ENCODE measurements at regions not wholly inside any gene's neighbourhood (a gene's known extent, or its start where the extent isn't known, plus 50 kb on each side); places are given as distances from the start of the nearest gene placed in this dataset.
"Not testable (repeated sequence)": the region's sequence is repeated elsewhere in the genome, so short reads cannot be mapped to it uniquely, and the experiment has no call there.

DNA sequence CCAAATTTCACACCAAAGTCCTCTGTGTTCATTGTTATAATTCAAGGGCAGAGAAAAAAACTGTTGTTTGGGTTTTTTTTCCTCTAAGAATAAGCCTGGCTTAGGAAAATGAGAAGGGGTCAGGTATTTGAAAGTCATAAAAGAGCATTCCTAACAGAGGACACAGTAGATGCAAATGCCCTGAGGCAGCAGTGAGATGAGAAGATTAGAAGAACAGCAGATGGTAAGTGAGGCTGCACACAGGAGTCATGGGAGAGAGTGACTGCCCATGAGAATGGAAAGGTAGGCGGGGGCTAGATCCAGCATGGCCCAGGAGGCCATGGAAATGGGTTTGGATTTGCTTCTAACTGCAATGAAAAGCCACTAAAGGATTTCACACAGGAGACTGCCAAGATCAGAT is 107.5 kb upstream of the RBPJ start:
- DNase-seq, result no peak

DNA sequence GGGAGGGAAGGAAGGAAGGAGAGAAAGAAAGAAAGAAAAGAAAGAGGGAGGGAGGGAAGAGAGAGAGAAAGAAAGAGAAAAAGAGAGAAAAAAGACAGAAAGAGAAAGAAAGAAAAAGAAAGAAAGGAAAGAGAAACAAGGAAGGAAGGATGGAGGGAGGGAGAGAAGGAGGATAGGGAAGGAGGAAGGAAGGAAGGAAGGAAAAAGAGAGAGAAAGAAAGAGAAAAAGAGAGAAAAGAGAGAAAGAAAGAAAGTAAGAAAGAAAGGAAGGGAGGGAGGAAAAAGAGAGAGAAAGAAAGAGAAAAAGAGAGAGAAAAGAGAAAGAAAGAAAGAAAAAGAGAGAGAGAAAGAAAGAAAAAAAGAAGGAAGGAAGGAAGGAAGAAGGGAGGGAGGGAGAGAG is 105.8 kb upstream of the RBPJ start:
- DNase-seq, result no peak

DNA sequence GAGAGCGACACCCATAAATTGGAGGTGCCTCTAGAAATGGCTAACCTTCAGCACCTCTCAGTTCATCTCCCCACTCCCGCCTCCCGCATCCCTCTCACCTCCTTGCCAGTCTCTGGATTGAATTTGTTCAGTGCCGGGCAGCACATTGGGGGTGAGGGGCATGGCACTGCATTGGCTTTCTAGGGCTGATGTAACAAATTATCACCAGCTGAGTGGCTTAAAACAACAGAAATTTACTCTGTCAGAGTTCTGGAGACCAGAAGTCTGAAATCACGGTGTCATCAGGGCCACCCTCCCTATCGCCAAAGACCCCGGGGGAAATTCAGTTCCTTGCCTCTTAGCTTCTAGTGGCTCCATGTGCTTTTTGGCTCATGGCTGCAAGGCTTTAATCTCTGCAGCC is 105.1 kb upstream of the RBPJ start:
- DNase-seq, result no peak

DNA sequence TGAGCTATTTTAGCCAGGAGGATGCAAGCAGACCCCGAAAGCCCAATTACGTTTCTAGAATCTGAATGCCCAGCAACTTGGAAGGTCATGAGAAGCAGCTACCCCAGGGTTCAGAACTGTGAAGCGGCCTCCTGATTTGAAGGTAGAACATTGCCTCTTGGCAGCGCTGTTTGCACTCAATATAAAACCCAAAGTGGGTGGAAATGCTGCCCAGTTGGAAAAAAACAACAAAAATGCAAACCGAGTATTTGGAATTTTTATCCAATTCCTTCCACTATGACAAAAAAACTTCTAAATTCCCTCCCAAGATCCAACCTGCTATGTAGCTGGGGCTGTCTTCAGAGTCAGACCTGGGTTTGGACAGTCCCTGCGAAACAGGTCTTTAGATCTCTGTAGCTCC is 103.3 kb upstream of the RBPJ start:
- no peak for DNase-seq

DNA sequence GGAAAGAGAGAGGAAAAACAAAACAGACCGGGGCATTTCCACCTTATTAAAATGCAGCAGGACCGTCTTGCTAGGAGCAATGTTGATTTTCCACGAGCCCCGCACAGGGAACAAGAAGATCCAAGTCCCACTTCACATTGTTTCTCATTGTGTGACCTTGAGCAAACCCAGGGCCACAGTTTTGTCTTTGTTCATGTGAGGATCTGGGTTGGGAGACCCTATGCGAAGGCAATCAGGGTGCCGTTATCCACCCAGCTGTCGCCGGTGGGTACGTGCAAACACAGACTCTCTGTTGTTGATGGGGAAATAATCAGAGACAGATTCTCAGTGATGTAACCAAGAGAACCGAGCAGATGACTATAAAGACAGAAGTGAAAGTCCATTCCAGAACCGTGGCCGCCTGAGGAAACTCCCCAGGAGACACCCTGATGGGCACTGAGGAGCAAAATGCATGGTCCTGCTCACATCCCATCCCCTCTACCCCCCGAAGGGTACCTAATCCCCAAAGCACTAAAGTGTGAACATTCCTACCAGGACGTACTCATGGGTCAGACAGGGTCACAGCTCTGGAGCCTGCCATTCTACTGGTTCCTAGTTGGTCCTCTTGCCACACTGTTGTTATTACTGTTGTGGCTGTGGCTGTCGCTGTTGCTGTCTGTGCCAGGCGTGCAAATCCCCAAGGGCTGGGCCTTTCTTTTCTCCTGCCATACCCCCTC is 102.7 kb upstream of the RBPJ start:
- no peak for DNase-seq

DNA sequence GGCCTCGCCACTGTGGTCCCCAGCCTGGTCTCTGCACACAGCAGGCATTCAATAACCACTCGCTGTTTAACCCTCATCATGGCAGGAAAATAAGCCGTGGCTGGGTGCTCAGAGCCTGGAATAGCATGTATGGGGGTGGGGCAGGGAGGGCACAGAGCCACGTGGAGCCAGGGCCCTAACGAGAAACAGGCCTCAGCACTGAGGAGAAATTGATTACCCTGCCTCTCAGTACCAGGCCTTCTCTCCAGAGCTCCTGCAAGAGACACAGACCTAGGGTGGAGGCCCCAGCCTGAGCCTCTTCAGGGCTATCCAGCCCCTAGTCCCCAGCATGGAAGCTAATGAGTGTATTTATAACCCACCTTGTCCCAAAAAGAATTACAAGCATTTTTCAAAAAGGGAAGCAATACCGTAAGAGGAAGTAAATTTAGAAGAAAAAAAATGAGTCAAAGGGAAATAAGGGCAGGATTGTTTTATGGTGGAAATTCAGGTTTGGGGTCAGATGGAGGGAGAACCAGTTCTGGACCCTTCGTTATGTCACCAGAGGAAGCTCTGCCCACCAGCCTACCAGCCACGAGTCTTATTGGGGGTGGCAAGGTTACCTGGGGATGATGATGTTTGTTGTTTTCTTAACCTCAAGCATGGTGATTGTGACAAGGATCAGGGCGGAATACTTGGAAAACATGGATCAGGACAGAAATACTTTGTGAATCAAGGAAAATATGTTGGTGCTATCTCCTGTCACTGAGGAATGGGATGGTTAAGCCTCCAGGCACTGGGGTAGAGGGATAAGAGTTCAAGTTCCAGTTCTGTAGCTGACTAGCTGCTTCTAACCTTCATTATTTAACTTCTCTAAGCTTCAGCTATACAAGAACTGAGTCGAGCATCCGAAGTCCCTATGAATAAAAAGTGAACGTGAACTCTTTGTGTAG is 101.9 kb upstream of the RBPJ start:
- DNase-seq, result no peak

DNA sequence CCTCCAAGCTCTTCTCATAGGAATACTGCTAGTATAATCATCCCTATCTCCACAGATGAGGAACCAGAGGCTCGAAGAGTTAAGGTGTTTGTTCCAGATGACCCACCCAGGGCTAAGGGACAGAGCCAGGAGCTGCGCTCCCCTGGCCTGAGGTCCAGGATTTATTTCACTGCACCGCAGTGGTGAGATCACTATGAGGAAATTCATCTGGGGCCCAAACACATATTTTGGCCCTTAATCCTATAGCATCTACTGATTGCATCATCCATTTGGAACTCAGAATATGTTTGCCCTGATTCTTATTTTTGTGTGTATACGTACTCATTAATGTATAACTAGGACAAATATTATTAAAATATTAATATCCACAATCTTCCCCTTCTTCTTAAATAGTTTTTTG is 100.1 kb upstream of the RBPJ start:
- no peak for DNase-seq

DNA sequence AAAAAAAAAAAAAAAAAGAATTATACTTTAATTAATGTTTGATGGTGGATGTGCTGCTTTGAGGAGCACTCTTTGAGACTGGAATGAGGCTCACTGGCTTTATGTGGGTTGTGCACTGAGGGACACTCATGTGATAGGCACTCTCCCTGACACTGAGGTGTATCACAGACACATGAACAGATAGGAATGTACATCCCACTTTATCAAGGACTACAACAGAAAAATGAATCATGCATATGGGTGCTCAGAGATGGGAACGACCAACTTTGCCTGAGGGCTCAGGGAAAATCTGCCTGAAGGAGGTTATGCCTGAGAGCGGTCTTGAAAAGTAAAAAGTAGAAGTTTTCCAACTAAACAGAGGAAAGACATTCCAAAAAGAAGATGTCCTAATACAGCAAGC is 97.7 kb upstream of the RBPJ start:
- DNase-seq, result no peak

DNA sequence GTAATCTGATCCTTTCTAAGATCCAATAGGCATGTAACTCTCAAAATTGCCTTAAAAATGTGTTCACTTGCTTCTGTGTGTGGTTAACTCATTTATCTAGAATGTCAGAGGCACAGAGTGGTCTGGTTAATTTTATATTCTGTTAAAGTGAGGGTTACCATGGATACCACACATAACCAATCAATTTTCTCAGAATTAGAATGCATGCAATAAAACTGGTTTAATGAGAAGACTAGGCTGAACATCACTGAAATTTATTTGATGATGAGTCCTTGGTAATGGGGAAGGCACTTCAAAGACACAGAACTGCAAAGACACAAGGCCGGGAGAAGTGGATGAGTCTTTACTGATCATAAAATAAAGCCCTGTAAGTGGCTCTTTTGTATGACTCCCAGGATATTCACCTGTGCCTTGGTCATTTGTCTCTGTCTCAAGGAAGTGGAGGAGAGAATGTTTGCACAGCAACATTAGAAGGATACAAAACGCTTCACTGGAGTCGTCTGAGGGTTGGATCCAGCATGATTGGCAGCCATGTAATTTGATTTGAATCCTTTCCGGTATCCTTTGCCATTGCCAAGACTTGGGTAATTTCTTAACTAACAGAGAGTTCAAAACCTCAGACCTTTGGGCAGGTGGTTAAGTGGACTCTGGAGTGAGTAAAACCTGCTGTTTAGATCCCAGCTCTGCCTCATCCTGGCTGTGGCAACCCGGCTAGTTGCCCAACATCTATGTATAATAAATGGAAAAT is 94.0 kb upstream of the RBPJ start:
- peak; percentile 21 for DNase-seq

DNA sequence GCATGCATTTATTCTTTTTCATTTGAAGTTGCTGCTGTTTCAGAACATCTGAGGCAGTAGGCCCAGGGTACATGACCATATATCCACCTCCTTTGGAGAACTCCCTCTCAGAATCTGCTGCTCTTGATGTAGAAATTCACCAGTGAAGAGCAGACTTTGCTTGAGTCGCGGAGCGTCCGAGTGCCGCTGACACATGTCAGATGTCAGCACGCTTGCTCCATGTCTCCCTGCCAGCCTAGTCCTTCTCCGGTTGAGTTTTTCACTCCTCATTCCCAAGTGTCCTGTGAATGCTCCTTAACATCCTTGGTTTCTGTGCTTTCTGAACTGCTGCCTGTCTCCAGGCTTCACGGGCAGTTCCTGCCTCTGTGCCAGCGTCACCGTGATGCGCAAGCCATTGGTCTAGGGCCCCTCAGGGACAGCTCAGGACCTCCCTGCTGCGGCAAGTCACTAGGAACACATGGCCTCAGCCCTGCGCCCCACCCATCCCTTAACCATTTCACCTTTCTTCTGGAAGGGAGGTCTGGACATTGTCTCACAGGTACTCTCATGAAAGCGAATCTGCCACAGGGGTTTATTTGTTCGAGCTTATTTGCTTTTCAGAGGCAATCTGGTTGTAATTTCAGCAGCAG is 93.1 kb upstream of the RBPJ start:
- peak; percentile 22 for DNase-seq

DNA sequence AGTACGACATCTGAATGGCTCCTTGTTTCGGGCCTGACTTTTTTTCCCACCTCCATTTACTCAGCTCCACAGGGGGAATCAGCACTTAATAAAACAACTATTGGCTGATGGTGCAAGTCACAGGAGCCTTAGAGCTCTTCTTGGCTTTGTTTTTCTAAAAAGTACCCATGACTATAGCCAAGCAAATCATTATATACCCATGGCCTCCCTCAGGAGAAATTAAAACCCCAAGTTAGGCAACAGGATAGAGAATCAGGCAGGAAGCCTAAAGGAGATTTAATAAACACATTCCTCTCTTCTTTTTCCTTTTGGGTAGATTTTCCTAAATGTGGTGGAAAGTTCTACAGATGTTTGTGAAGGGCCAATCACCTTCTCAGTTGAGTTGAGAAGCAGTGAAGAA is 91.9 kb upstream of the RBPJ start:
- DNase-seq, result no peak

DNA sequence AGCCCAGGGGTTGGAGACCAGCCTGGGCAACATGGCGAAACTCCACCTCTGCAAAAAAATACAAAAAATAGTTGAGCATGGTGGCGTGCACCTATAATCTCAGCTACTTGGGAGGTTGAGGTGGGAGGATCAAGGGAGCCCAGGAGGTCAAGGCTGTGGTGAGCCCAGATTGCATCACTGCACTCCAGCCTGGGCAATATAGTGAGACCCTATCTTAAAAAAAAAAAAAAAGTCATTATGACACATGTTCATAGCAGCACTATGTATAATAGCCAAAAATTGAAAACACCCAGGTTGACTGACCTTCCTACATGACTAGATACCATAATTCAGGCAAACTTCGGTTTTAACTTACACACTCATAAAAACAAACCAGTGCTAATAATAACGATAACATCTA is 90.8 kb upstream of the RBPJ start:
- no peak for DNase-seq

DNA sequence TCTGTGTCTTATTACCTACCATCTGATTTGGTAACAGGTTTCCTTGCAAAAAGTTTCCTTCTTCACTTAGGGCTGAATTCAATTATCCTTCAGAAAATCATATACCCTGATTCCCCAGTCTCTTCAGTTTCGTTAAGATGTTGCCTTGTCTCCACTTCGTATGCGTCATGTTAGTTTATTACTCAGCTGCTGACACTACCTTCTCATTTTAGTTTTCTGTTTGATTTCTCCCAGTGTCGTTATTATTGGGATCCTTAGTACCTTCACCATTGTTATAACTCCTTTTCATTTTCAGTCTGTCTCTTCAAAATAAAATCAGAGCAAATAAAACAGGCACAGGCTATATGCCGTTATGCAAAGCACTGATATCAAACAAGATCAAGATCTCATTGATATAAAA is 87.5 kb upstream of the RBPJ start:
- DNase-seq, result no peak

DNA sequence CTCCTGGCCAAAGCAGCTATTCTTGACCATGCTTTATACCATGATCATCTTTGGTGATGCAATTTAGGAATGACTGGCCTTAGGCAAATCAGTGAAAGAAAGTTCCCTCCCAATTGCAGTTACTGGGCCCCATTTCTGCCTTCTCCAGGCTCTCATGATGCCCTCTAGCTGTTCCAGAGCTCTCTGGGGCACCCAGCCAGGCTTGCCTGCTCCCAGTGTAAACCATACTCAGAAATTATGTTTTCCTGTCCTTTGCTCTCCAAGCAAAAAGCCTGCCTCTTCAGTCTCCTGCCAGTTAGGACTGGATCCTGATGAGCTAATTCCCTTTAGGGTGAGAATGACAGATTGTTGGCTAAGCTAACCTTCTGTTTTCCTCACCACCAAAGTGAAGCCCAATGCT is 85.3 kb upstream of the RBPJ start:
- DNase-seq, result no peak

DNA sequence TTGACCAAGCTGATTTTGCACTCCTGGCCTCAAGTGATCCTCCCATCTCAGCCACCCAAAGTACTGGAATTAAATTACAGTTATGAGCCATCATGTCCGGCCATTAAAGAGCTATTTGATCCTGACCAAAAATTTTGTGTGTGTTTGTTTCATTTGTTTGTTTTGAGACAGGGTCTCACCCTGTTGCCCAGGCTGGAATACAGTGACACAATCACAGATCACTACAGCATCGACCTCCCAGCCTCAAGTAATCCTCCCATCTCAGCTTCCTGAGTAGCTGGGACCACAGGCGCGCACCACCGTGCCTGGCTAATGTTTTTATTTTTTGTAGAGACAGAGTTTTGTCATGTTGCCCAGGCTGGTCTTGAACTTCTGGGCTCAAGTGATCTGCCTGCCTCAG is 82.9 kb upstream of the RBPJ start:
- no peak for DNase-seq

DNA sequence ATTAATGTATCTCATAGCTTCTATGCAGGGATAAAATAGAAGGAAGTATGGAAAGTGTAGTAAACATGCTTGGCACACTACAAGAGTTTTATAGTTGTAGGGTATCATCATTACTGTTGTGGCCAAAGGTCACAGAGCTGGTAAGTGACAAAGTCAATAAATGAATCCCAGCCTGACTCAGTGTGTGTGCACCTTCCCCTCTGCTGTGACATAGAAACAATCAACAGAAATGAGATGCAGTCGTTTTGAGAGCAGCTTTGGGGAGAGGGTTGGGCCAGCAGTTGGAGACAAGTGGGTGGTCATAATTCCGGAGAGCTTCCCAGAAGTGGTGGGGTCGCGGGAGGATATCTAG is 82.4 kb upstream of the RBPJ start:
- DNase-seq, result no peak

DNA sequence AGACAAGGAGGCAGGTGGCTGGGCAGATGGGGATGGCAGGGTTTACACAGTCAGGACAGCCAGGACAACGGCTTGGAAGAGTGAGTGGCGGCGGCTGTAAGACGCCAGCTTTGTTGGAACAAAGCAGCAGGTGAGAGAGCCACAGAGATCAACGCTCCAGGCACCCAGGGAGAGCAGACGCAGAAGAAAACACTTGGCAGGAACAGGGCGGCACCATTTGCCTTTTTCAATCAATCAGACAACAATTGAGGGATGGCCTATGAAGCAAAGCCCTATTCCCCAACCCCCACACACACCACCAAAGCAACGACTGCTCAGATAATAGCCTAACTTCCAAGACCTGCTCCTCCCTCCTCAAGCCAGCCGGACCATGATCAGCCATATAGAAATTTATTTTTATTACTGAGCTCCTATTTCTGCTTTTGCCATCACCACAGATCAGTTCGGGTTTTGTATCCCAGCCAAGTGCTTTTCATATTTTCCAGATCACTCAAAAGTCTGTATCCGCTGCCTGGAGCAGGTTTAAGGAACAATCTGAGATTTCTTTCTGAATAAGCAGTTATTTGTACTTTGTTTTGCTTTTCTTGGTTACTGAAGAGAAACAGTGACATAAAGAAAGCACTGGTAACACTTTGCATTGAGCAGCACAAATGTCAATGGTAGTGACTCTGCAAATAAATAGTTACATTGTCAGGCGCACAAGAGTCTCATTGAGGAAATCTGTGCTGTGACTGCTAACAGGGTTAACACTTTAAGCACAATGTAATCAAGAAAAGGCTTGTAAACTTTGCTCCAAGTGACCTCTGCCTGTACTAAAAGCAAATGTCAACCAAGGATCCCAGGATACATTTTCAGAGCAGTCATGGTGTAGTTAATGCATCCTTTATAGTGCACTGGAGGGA is 81.8 kb upstream of the RBPJ start:
- DNase-seq, result no peak

DNA sequence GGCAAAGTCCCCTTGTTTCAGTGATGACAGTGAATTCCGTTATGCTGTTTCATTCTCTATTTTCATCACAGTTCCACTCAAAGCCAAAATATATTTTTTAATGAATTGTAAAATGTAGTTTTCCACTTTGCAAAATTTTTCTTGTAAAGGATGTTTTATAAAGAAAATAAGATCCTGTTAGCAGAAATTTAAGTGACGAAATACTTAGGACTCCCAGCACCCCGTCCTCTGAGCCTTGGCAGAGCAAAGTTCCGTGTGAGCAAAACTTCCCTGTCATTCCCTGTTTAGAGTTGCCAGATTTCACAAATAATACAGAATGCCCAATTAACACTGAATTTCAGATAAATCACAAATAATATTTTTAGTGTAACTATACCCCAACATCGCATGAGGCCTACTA is 81.0 kb upstream of the RBPJ start:
- DNase-seq, result no peak

DNA sequence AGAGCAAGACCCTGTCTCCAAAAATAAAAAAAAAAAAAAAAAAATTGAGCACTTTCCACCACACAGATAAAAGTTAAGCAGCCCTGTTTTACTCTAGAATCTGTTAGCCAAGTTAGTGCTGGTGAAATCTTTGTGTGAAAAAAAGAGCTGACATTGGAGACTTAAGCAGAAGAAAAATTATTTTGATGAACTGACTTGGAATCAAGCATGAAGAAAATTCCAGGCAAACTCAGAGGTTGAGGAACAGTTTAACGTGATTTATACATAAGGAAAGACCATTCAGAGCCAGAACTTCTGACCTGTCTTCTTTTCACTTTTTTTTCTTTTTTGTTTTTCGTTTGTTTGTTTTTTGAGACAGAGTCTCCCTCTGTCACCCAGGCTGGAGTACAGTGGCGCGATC is 79.6 kb upstream of the RBPJ start:
- no peak for DNase-seq

DNA sequence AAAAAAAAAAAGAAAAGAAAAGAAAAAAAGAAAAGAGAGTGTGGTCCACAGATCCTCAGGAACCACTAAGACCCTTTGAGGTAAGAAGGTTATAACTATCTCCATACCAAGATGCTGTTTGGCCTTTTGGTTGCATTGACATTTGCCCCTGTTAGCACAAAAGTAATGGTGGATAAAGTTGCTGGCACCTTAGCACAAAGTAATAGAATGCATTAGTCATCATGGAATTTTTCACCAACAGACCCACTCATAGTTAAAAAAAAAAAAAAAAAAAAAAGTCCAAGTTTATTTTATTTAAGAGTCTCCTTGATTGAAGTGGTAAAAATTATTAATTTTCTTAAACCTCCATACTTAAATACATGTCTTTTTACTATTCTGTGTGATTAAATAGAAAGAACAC is 78.4 kb upstream of the RBPJ start:
- DNase-seq, result no peak

DNA sequence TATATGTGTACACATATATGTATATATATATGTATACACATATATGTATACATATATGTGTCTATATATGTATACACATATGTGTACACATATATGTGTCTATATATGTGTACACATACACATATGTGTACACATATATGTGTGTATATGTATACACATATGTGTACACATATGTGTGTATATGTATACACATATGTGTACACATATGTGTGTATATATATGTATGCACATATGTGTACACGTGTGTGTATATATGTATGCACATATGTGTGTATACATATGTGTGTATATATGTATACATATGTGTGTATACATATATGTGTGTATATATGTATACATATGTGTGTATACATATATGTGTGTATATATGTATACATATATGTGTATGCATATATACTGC is 76.7 kb upstream of the RBPJ start:
- DNase-seq, result not testable (repeated sequence)

DNA sequence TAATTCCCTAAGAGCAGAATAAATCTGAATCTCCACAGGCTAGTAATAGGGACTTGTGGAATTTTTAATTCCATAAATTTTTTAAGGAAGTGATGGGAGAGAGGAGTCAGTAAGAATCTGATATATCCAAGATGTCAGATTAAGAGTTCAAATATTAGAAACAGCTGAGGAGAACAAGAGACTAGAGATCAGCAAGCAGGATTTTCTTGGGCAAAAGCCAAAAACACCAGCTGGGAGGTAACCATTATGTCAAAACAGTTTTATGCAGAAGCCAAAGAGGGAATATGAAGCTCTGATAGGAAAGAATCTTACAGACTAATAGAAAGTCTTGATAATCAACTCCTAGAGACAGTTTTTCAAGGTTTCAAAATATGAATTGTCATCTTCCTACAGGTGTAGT is 72.2 kb upstream of the RBPJ start:
- peak; percentile 26 for DNase-seq
